ENCODE measurements at regions not wholly inside any gene's neighbourhood (a gene's known extent, or its start where the extent isn't known, plus 50 kb on each side); places are given as distances from the start of the nearest gene placed in this dataset.

- H3K4me1 ChIP-seq (ENCODE audit: control insufficient read depth in 5 of 5, insufficient read depth in 5 of 5, low read length in 5 of 5), result no peaks in the 10 kb centered on the region
- no peaks in the 10 kb centered on the region for H3K27me3 ChIP-seq (ENCODE audit: control insufficient read depth in 5 of 5, insufficient read depth in 4 of 5, low read length in 5 of 5)
- H3K4me3 ChIP-seq (ENCODE audit: low read depth in 1 of 5, low read length in 5 of 5), result no peak overlapping the region
- H3K9ac ChIP-seq (ENCODE audit: low read length in 5 of 5), result no peak overlapping the region
- no peaks in the 10 kb centered on the region for H3K36me3 ChIP-seq (ENCODE audit: control insufficient read depth in 5 of 5, insufficient read depth in 5 of 5, low read length in 5 of 5)
- no peak overlapping the region for H3K27ac ChIP-seq (ENCODE audit: low read depth, low read length)
- H3K9me3 ChIP-seq (ENCODE audit: control insufficient read depth in 5 of 5, low read length in 5 of 5), result no peaks in the 10 kb centered on the region
These were observed 596.0 kb upstream of the GRM7 start for GRCh38 chr3:6264906-6265305.

GRCh38 chr3:6266135-6266534, 594.8 kb upstream of the GRM7 start:
- H3K4me1 ChIP-seq (ENCODE audit: control insufficient read depth in 5 of 5, insufficient read depth in 5 of 5, low read length in 5 of 5), result no peaks in the 10 kb centered on the region
- H3K9ac ChIP-seq (ENCODE audit: low read length in 5 of 5), result no peak overlapping the region
- no peaks in the 10 kb centered on the region for H3K36me3 ChIP-seq (ENCODE audit: control insufficient read depth in 5 of 5, insufficient read depth in 5 of 5, low read length in 5 of 5)
- H3K4me3 ChIP-seq (ENCODE audit: low read depth in 1 of 5, low read length in 5 of 5), result no peak overlapping the region
- H3K9me3 ChIP-seq (ENCODE audit: control insufficient read depth in 5 of 5, low read length in 5 of 5), result no peaks in the 10 kb centered on the region
- no peaks in the 10 kb centered on the region for H3K27me3 ChIP-seq (ENCODE audit: control insufficient read depth in 5 of 5, insufficient read depth in 4 of 5, low read length in 5 of 5)
- H3K27ac ChIP-seq (ENCODE audit: low read depth, low read length), result no peak overlapping the region

- no peak overlapping the region for H3K4me3 ChIP-seq (ENCODE audit: low read depth in 1 of 5, low read length in 5 of 5)
- no peak overlapping the region for H3K27ac ChIP-seq (ENCODE audit: low read depth, low read length)
- no peaks in the 10 kb centered on the region for H3K4me1 ChIP-seq (ENCODE audit: control insufficient read depth in 5 of 5, insufficient read depth in 5 of 5, low read length in 5 of 5)
- H3K36me3 ChIP-seq (ENCODE audit: control insufficient read depth in 5 of 5, insufficient read depth in 5 of 5, low read length in 5 of 5), result no peaks in the 10 kb centered on the region
- peaks cover 0 to 2% (median 0%) of the 10 kb centered on the region in 5 donors for H3K9me3 ChIP-seq (ENCODE audit: control insufficient read depth in 5 of 5, low read length in 5 of 5)
- no peaks in the 10 kb centered on the region for H3K27me3 ChIP-seq (ENCODE audit: control insufficient read depth in 5 of 5, insufficient read depth in 4 of 5, low read length in 5 of 5)
- H3K9ac ChIP-seq (ENCODE audit: low read length in 5 of 5), result no peak overlapping the region
These were observed 587.0 kb upstream of the GRM7 start for GRCh38 chr3:6273878-6274277.

DNA sequence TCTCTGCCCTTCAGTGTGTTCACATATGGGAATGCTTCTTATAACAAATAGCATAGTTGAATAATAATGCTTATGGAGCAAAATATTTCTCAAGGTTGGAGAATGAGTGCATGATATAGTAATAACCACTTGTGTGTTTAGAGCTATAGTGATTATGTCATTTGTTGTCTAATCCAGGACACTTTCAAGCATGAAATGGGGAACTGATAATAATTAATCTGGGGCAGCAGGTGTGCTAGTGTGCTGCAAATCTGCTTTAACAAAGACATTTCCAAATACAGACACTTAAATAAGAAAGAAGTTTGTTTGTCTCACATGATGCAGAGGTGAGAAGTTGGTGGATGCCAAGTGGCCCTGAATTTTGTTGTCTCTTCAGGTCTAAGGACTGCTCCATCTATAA, 579.3 kb upstream of the GRM7 start:
- Histone ChIP-seq H3K4me3 (ENCODE audit: low read depth in 1 of 5, low read length in 5 of 5) (no peak overlapping the region), H3K27me3 (ENCODE audit: control insufficient read depth in 5 of 5, insufficient read depth in 4 of 5, low read length in 5 of 5) (no peaks in the 10 kb centered on the region), H3K9me3 (ENCODE audit: control insufficient read depth in 5 of 5, low read length in 5 of 5) (no peaks in the 10 kb centered on the region), H3K4me1 (ENCODE audit: control insufficient read depth in 5 of 5, insufficient read depth in 5 of 5, low read length in 5 of 5) (no peaks in the 10 kb centered on the region), H3K9ac (ENCODE audit: low read length in 5 of 5) (no peak overlapping the region), H3K27ac (ENCODE audit: low read depth, low read length) (no peak overlapping the region), H3K36me3 (ENCODE audit: control insufficient read depth in 5 of 5, insufficient read depth in 5 of 5, low read length in 5 of 5) (no peaks in the 10 kb centered on the region)

- H3K4me1 ChIP-seq (ENCODE audit: control insufficient read depth in 5 of 5, insufficient read depth in 5 of 5, low read length in 5 of 5), result no peaks in the 10 kb centered on the region
- H3K27ac ChIP-seq (ENCODE audit: low read depth, low read length), result no peak overlapping the region
- H3K9ac ChIP-seq (ENCODE audit: low read length in 5 of 5), result no peak overlapping the region
- no peaks in the 10 kb centered on the region for H3K27me3 ChIP-seq (ENCODE audit: control insufficient read depth in 5 of 5, insufficient read depth in 4 of 5, low read length in 5 of 5)
- no peaks in the 10 kb centered on the region for H3K36me3 ChIP-seq (ENCODE audit: control insufficient read depth in 5 of 5, insufficient read depth in 5 of 5, low read length in 5 of 5)
- H3K9me3 ChIP-seq (ENCODE audit: control insufficient read depth in 5 of 5, low read length in 5 of 5), result no peaks in the 10 kb centered on the region
- H3K4me3 ChIP-seq (ENCODE audit: low read depth in 1 of 5, low read length in 5 of 5), result no peak overlapping the region
These were observed 578.0 kb upstream of the GRM7 start for GRCh38 chr3:6282918-6283317.

GRCh38 chr3:6287088-6287875, 573.6 kb upstream of the GRM7 start:
- Histone ChIP-seq H3K9me3 (ENCODE audit: control insufficient read depth in 5 of 5, low read length in 5 of 5) (peaks cover 0 to 9% (median 5%) of the 10 kb centered on the region in 5 donors), H3K27ac (ENCODE audit: low read depth, low read length) (no peak overlapping the region), H3K4me1 (ENCODE audit: control insufficient read depth in 5 of 5, insufficient read depth in 5 of 5, low read length in 5 of 5) (no peaks in the 10 kb centered on the region), H3K27me3 (ENCODE audit: control insufficient read depth in 5 of 5, insufficient read depth in 4 of 5, low read length in 5 of 5) (no peaks in the 10 kb centered on the region), H3K36me3 (ENCODE audit: control insufficient read depth in 5 of 5, insufficient read depth in 5 of 5, low read length in 5 of 5) (no peaks in the 10 kb centered on the region), H3K4me3 (ENCODE audit: low read depth in 1 of 5, low read length in 5 of 5) (no peak overlapping the region), H3K9ac (ENCODE audit: low read length in 5 of 5) (no peak overlapping the region)

GRCh38 chr3:6301626-6302025, 559.3 kb upstream of the GRM7 start:
- Histone ChIP-seq H3K36me3 (ENCODE audit: control insufficient read depth in 5 of 5, insufficient read depth in 5 of 5, low read length in 5 of 5) (no peaks in the 10 kb centered on the region), H3K27ac (ENCODE audit: low read depth, low read length) (no peak overlapping the region), H3K9ac (ENCODE audit: low read length in 5 of 5) (no peak overlapping the region), H3K4me3 (ENCODE audit: low read depth in 1 of 5, low read length in 5 of 5) (no peak overlapping the region), H3K4me1 (ENCODE audit: control insufficient read depth in 5 of 5, insufficient read depth in 5 of 5, low read length in 5 of 5) (no peaks in the 10 kb centered on the region), H3K27me3 (ENCODE audit: control insufficient read depth in 5 of 5, insufficient read depth in 4 of 5, low read length in 5 of 5) (no peaks in the 10 kb centered on the region), H3K9me3 (ENCODE audit: control insufficient read depth in 5 of 5, low read length in 5 of 5) (peaks cover 0 to 26% (median 6%) of the 10 kb centered on the region in 5 donors)

DNA sequence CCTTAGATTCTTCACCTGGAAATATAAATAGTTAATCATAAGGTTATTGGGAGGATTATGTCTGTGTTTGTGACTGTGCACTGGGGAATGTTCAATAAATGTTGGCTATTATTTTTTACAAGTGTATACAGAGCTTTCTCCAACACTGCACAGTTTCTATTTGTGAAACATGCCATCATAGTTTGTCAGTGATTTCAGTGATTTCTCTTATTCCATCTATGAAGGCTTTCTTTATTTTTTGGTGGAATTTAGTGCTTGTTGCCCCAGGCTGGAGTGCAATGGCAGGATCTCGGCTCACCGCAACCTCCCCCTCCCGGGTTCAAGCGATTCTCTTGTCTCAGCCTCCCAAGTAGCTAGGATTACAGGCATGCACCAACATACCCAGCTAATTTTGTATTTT, 545.0 kb upstream of the GRM7 start:
- Histone ChIP-seq H3K4me3 (ENCODE audit: low read depth in 1 of 5, low read length in 5 of 5) (no peak overlapping the region), H3K27ac (ENCODE audit: low read depth, low read length) (no peak overlapping the region), H3K9ac (ENCODE audit: low read length in 5 of 5) (no peak overlapping the region), H3K9me3 (ENCODE audit: control insufficient read depth in 5 of 5, low read length in 5 of 5) (no peaks in the 10 kb centered on the region), H3K27me3 (ENCODE audit: control insufficient read depth in 5 of 5, insufficient read depth in 4 of 5, low read length in 5 of 5) (no peaks in the 10 kb centered on the region), H3K36me3 (ENCODE audit: control insufficient read depth in 5 of 5, insufficient read depth in 5 of 5, low read length in 5 of 5) (no peaks in the 10 kb centered on the region), H3K4me1 (ENCODE audit: control insufficient read depth in 5 of 5, insufficient read depth in 5 of 5, low read length in 5 of 5) (no peaks in the 10 kb centered on the region)

DNA sequence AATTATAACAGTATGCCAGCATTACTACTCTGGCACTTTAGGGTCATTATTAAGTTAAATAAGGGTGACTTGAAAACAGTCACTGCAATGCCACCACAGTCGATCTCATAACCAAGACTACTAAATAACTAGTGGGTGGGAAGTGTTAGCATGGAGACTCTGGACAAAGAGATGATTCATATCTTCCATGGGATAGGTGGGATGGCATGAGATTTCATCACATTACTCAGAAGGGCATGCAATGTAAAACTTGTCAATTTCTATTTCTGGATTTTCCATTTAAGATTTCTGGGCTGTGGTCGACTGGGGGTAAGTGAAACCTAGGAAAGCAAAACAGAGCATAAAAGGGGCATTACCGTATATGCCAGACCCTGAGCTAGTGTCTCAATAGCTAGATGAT, 538.9 kb upstream of the GRM7 start:
- Histone ChIP-seq H3K36me3 (ENCODE audit: control insufficient read depth in 5 of 5, insufficient read depth in 5 of 5, low read length in 5 of 5) (no peaks in the 10 kb centered on the region), H3K4me1 (ENCODE audit: control insufficient read depth in 5 of 5, insufficient read depth in 5 of 5, low read length in 5 of 5) (no peaks in the 10 kb centered on the region), H3K9me3 (ENCODE audit: control insufficient read depth in 5 of 5, low read length in 5 of 5) (no peaks in the 10 kb centered on the region), H3K27ac (ENCODE audit: low read depth, low read length) (no peak overlapping the region), H3K4me3 (ENCODE audit: low read depth in 1 of 5, low read length in 5 of 5) (no peak overlapping the region), H3K27me3 (ENCODE audit: control insufficient read depth in 5 of 5, insufficient read depth in 4 of 5, low read length in 5 of 5) (no peaks in the 10 kb centered on the region), H3K9ac (ENCODE audit: low read length in 5 of 5) (no peak overlapping the region)

DNA sequence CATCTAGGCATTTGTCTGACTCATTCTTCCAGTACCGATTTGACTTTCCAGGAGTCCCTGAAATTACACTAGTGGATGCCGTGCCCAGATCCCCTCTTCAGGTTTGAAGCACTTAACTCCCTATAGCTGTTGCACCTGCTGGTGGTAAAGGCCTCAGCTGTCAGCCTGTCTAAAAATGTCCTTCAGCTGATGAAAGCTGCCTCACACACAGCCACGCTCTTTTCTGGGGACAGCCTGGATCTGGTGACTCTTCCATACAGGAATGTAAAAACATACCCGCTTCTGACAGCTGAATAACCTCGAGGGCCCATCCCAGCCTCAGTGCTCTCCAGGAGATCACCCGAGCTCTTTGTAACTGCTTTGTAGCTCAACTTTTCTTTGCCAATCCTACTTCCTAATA, 534.1 kb upstream of the GRM7 start:
- Histone ChIP-seq H3K36me3 (ENCODE audit: control insufficient read depth in 5 of 5, insufficient read depth in 5 of 5, low read length in 5 of 5) (no peaks in the 10 kb centered on the region), H3K9me3 (ENCODE audit: control insufficient read depth in 5 of 5, low read length in 5 of 5) (peaks cover 0 to 3% (median 0%) of the 10 kb centered on the region in 5 donors), H3K4me3 (ENCODE audit: low read depth in 1 of 5, low read length in 5 of 5) (no peak overlapping the region), H3K4me1 (ENCODE audit: control insufficient read depth in 5 of 5, insufficient read depth in 5 of 5, low read length in 5 of 5) (peaks cover 0 to 3% (median 0%) of the 10 kb centered on the region in 5 donors), H3K27me3 (ENCODE audit: control insufficient read depth in 5 of 5, insufficient read depth in 4 of 5, low read length in 5 of 5) (no peaks in the 10 kb centered on the region), H3K27ac (ENCODE audit: low read depth, low read length) (no peak overlapping the region), H3K9ac (ENCODE audit: low read length in 5 of 5) (no peak overlapping the region)
